Stimulated activated CD4-positive, alpha-beta T cell treated with anti-CD3 and anti-CD28 coated beads, Interleukin-1b, Interleukin-23, amount 100 ng/mL, for 24 hours (primary cell): ENCODE measurements at regions not wholly inside any gene's neighbourhood (a gene's known extent, or its start where the extent isn't known, plus 50 kb on each side); places are given as distances from the start of the nearest gene placed in this dataset.
"Not testable (repeated sequence)": the region's sequence is repeated elsewhere in the genome, so short reads cannot be mapped to it uniquely, and the experiment has no call there.

Experiments used
- DNase-seq, 4 experiments: peaks; one replicate each; pipeline ENCODE4 v3.0.0-alpha.2; 2020; ENCODE audit warnings: low read depth in 4 of 4, low spot score in 1 of 4

- not testable (repeated sequence) for DNase-seq
Measured at GRCh38 chr19:20296314-20296713, 129.3 kb downstream of the ZNF486 start.

GRCh38 chr19:20294181-20294580 is 127.2 kb downstream of the ZNF486 start:
- no peak for DNase-seq

- DNase-seq = not testable (repeated sequence)
Measured at GRCh38 chr19:20292520-20292919, 125.5 kb downstream of the ZNF486 start.

GRCh38 chr19:20289186-20289585 is 122.2 kb downstream of the ZNF486 start:
- no peak for DNase-seq

- DNase-seq = no peak
Measured at GRCh38 chr19:20287070-20287469, 120.1 kb downstream of the ZNF486 start.

GRCh38 chr19:20285876-20286275 is 118.9 kb downstream of the ZNF486 start:
- DNase-seq = not testable (repeated sequence)

GRCh38 chr19:20279516-20279915 is 112.5 kb downstream of the ZNF486 start:
- DNase-seq = no peak

GRCh38 chr19:20278342-20278741 is 111.3 kb downstream of the ZNF486 start:
- DNase-seq = no peak

GRCh38 chr19:20276732-20277082 is 109.7 kb downstream of the ZNF486 start:
- DNase-seq = not testable (repeated sequence)

GRCh38 chr19:20276011-20276731 is 109.2 kb downstream of the ZNF486 start:
- DNase-seq = no peak

GRCh38 chr19:20273951-20274570 is 107.0 kb downstream of the ZNF486 start:
- DNase-seq = no peak

GRCh38 chr19:20273376-20273775 is 106.4 kb downstream of the ZNF486 start:
- DNase-seq = no peak

GRCh38 chr19:20272627-20273010 is 105.6 kb downstream of the ZNF486 start:
- DNase-seq = not testable (repeated sequence)

GRCh38 chr19:20271927-20272626 is 105.1 kb downstream of the ZNF486 start:
- DNase-seq = not testable (repeated sequence)

- DNase-seq = no peak
Measured at GRCh38 chr19:20271215-20271926, 104.4 kb downstream of the ZNF486 start.

GRCh38 chr19:20269461-20269860 is 102.4 kb downstream of the ZNF486 start:
- no peak for DNase-seq

GRCh38 chr19:20261513-20261912 is 94.5 kb downstream of the ZNF486 start:
- not testable (repeated sequence) for DNase-seq

GRCh38 chr19:20260738-20261137 is 93.7 kb downstream of the ZNF486 start:
- DNase-seq = not testable (repeated sequence)

- no peak for DNase-seq
Measured at GRCh38 chr19:20259615-20260014, 92.6 kb downstream of the ZNF486 start.

GRCh38 chr19:20256606-20257005 is 89.6 kb downstream of the ZNF486 start:
- no peak for DNase-seq

GRCh38 chr19:20254121-20254520 is 87.1 kb downstream of the ZNF486 start:
- DNase-seq = no peak

GRCh38 chr19:20252613-20253012 is 85.6 kb downstream of the ZNF486 start:
- no peak for DNase-seq
